GM04504 (cell line): ENCODE measurements at regions not wholly inside any gene's neighbourhood (a gene's known extent, or its start where the extent isn't known, plus 50 kb on each side); places are given as distances from the start of the nearest gene placed in this dataset.
"Not testable (repeated sequence)": the region's sequence is repeated elsewhere in the genome, so short reads cannot be mapped to it uniquely, and the experiment has no call there.

Source experiments
- DNase-seq: peaks from one replicate; pipeline ENCODE4 v3.0.0-alpha.2; 2012; ENCODE audit warnings: low read depth

- DNase-seq = no peak
Observed at GRCh38 chr4:56142088-56142487, 193.3 kb downstream of the CEP135 start.

DNA sequence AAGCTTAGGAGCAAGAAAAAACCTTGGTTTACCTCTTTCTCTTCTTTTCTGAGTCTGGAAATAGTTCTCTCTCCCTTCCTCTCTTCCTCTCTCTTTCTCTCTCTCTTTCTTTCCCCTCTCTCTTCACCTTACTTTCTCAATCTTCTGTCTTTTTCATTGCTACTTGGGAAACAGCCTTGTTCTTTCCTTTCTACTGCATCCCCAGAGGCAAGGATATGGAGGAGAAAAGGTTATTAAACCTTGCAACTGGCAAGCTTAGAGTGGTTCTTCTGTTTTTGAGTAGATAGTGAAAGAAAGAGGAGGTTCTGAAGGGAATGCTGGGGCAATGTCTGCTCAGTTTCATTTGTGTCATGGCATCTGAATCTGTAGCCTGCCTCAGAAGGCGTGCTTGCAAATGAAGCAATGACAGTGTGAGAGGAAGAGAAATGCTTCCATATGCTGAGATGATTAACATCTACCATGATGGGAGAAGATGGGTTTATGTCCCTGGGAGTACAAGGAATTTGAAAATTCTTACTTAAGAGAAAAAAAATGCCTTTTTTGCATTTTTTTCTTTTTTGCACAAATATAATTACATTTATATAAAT lies 190.6 kb downstream of the CEP135 start:
- no peak for DNase-seq

DNA sequence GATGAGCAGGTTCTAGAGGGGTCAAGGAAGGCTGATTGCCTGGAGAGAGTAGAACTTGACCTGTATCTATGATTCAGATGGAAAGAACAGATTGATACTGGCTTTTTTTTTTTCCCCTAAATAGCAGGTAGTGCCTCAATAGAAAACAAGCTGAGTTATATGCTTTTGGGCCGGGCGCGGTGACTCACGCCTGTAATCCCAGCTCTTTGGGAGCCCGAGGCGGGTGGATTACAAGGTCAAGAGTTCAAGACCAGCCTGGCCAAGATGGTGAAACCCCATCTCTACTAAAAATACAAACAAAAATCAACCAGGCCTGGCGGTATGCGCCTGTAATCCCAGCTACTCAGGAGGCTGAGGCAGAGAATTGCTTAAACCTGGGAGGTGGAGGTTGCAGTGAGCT lies 186.1 kb downstream of the CEP135 start:
- not testable (repeated sequence) for DNase-seq

DNA sequence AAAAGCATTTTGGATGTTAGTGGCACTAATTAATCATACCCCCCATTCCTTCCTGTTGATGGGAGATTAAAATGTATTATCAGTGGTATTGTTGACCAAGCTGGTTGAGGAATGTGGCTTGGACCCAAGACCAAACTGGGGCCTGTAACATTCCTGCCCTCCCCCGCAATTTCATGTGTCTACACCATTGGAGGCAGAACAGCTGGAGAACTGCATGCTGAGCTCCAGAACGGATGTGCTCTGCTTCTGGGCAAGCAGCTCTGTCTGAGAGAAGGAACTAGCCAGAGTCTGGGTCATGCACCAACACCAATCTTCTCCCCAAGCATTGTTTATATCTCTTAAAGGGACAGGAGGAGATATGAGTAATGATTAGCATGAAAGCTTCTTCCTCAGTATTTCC lies 185.5 kb downstream of the CEP135 start:
- DNase-seq = no peak

- no peak for DNase-seq
Observed at GRCh38 chr4:56132835-56133234, 184.1 kb downstream of the CEP135 start.

- not testable (repeated sequence) for DNase-seq
Observed at GRCh38 chr4:56132188-56132587, 183.4 kb downstream of the CEP135 start.

- DNase-seq = no peak
Observed at GRCh38 chr4:56130606-56131155, 181.9 kb downstream of the CEP135 start.

- DNase-seq = no peak
Observed at GRCh38 chr4:56129431-56129861, 180.7 kb downstream of the CEP135 start.

DNA sequence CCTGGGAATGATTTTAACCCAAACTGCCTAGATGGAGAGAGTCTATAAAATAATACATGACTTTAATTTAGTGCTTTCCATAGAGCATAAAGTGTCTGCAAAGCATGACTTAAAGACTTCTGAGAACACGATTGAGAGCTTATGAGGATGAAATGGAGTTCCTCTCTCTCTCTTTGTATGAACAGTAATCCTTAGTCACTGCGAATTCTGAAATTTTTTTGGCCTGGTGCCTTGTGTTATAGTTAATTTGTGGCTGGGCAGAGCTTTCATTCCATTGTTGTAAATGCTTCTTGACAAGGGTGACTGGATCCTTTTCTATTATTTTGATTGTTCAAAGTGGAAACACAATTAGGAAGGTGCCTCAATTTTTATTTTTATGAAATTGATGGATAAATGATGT lies 179.5 kb downstream of the CEP135 start:
- no peak for DNase-seq

DNA sequence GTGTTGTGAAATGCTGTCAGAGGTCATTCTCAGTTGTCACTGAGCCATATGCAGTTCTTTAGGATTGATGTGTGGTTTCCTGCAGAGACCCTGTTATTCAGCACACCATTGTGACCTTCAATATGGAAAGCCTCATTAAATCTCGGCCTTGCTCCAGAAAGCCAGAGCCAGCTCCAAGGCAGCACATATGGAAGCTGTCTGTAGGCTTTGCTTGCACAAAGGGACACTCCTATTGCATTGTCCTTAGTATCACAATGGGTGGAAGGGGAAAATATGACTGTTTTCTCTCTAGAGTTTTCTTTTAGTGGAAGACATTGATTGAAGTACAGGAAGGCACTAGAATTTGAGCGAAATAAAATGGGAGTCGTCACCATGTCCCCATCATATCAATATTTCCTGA lies 179.0 kb downstream of the CEP135 start:
- no peak for DNase-seq

- no peak for DNase-seq
Observed at GRCh38 chr4:56123547-56123946, 174.8 kb downstream of the CEP135 start.

GRCh38 chr4:56123051-56123450 lies 174.3 kb downstream of the CEP135 start:
- no peak for DNase-seq

GRCh38 chr4:56118845-56119244 lies 170.1 kb downstream of the CEP135 start:
- DNase-seq = no peak

- DNase-seq = no peak
Observed at GRCh38 chr4:56118055-56118454, 169.3 kb downstream of the CEP135 start.

- DNase-seq = no peak
Observed at GRCh38 chr4:56115898-56116297, 167.2 kb downstream of the CEP135 start.

GRCh38 chr4:56112377-56112776 lies 163.6 kb downstream of the CEP135 start:
- DNase-seq = no peak

- DNase-seq = no peak
Observed at GRCh38 chr4:56106180-56107147, 157.7 kb downstream of the CEP135 start.

GRCh38 chr4:56104188-56104587 lies 155.4 kb downstream of the CEP135 start:
- no peak for DNase-seq

- no peak for DNase-seq
Observed at GRCh38 chr4:56102601-56103000, 153.9 kb downstream of the CEP135 start.

DNA sequence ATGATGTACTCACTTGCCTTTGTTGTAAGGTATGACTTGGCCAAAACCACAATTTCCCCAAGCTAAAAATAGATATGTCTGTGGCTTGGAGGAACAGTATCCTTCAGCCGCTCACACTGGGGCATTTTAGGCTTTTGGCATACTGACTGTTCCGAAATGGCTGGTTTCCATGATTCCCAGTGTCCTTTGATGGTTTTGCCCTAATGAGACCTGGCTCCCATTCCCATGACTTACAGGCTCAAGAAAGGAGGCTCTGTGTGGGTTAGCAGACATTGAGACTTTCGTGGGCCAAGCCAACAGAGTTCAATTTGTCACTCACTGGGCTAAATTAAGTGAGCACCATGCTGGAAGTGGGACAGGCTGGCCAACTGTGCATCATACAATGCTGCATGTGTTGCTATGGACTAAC lies 150.6 kb downstream of the CEP135 start:
- no peak for DNase-seq

- DNase-seq = no peak
Observed at GRCh38 chr4:56093576-56093975, 144.8 kb downstream of the CEP135 start.

DNA sequence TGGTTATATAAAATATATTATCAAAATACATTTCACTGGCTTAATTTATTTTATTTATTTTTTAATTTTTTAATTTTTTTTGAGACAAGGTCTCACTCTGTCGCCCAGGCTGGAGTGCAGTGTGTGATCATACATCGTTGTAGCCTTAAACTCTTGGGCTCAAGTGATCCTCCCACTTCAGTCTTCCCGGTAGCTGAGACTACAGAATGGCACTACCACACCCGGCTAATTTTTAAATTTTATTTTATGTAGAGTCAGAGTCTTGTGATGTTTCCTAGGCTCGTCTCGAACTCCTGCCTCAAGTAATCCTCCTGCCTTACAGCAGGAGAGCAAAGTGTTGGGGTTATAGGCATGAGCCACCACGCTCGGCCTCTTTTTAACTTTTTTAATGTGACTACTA lies 143.8 kb downstream of the CEP135 start:
- no peak for DNase-seq

GRCh38 chr4:56086561-56086960 lies 137.8 kb downstream of the CEP135 start:
- no peak for DNase-seq
